Stimulated activated CD4-positive, alpha-beta T cell treated with anti-CD3 and anti-CD28 coated beads, Interleukin-15, amount 100 ng/mL, for 24 hours (primary cell): ENCODE measurements at regions not wholly inside any gene's neighbourhood (a gene's known extent, or its start where the extent isn't known, plus 50 kb on each side); places are given as distances from the start of the nearest gene placed in this dataset.

Experiments
- DNase-seq: peaks from one replicate; pipeline ENCODE4 v3.0.0-alpha.2; 2020

GRCh38 chr9:633461-633860 is 208.0 kb upstream of the DMRT1 start:
- no peak for DNase-seq

- DNase-seq: no peak
Observed at GRCh38 chr9:636931-637591, 204.4 kb upstream of the DMRT1 start.

- DNase-seq: no peak
Observed at GRCh38 chr9:638152-638551, 203.3 kb upstream of the DMRT1 start.

- DNase-seq: no peak
Observed at GRCh38 chr9:642014-642413, 199.5 kb upstream of the DMRT1 start.

- no peak for DNase-seq
Observed at GRCh38 chr9:643966-644365, 197.5 kb upstream of the DMRT1 start.

- DNase-seq: no peak
Observed at GRCh38 chr9:647522-647921, 194.0 kb upstream of the DMRT1 start.

- no peak for DNase-seq
Observed at GRCh38 chr9:649128-650074, 192.1 kb upstream of the DMRT1 start.

GRCh38 chr9:650362-650761 is 191.1 kb upstream of the DMRT1 start:
- peak; percentile 5 for DNase-seq

GRCh38 chr9:651371-651770 is 190.1 kb upstream of the DMRT1 start:
- DNase-seq: no peak

- no peak for DNase-seq
Observed at GRCh38 chr9:652914-653313, 188.6 kb upstream of the DMRT1 start.

GRCh38 chr9:653421-653820 is 188.1 kb upstream of the DMRT1 start:
- no peak for DNase-seq

GRCh38 chr9:653856-654387 is 187.6 kb upstream of the DMRT1 start:
- no peak for DNase-seq

GRCh38 chr9:655875-656274 is 185.6 kb upstream of the DMRT1 start:
- no peak for DNase-seq

- DNase-seq: no peak
Observed at GRCh38 chr9:656926-657568, 184.4 kb upstream of the DMRT1 start.

GRCh38 chr9:659286-659685 is 182.2 kb upstream of the DMRT1 start:
- no peak for DNase-seq

- no peak for DNase-seq
Observed at GRCh38 chr9:660227-660626, 181.3 kb upstream of the DMRT1 start.

- DNase-seq: no peak
Observed at GRCh38 chr9:663541-663940, 178.0 kb upstream of the DMRT1 start.

GRCh38 chr9:665296-665695 is 176.2 kb upstream of the DMRT1 start:
- no peak for DNase-seq

GRCh38 chr9:671997-672396 is 169.5 kb upstream of the DMRT1 start:
- no peak for DNase-seq

GRCh38 chr9:672851-673250 is 168.6 kb upstream of the DMRT1 start:
- DNase-seq: no peak

GRCh38 chr9:673264-673965 is 168.1 kb upstream of the DMRT1 start:
- no peak for DNase-seq

GRCh38 chr9:673966-674526 is 167.5 kb upstream of the DMRT1 start:
- no peak for DNase-seq
